SIG-M5 treated with dmso at 0.1 percent for 504 hours (cell line): ENCODE measurements at regions not wholly inside any gene's neighbourhood (a gene's known extent, or its start where the extent isn't known, plus 50 kb on each side); places are given as distances from the start of the nearest gene placed in this dataset.
A peak's percentile ranks its signal among the peaks of the same experiment; 100 is the strongest.

Experiments
- DNase-seq: peaks from one replicate; lab custom pipeline; 2025; ENCODE audit not compliant: unreplicated experiment; lab: John Stamatoyannopoulos, UW

DNA sequence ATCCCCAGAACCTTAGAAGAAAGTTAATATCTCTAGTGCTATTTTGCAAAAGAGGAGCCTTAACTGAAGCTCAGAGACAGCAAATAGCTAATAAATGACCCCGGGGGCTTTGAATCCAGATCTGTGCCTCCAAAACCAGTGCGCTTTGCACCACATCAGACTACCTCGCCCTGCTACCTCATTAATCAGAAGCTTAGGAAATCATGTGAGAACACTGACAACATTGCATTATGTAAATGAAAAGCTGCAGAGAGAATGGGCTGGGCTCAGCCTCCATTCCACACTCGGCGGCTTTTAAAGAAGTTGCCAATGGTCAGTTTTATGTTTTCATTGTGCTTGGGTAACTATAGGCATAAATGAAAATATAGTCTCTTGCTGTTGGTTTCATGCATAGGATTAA, 54.0 kb upstream of the STMND1 start:
- DNase-seq: no peak

DNA sequence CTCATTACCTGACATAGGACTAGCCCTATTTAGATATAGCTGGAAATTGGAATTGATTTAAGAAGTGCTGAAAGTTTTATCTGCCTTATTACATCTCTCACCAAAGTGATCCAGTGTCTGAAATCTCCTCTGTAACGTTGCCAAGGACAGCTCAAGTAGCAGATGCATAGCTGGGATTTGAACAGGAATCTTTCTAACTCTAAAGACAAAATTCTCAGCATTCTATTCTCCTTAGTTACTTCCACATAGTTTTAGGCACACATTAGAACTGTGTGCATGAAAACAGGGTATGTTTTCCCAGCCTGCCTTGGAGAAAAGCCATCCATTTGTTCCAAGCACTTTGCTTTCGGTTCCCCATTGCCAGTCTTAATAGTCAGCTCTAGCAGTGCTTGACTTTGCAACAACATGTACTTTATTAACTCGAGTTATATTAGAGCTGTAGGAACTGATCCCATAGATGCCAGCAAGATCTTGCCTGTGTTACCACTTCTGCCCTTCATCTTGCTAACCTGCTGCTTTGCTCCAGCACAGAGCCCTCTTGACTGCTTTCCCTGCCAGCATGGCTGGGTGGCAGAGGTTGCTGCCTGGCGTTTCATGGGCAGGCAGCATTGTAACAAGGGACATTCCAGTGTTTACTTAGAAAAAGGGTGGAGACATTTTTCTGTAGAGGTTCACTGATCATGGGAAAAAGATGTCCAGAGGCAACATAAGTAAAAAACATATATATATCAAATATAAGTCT, 56.1 kb upstream of the STMND1 start:
- no peak for DNase-seq

DNA sequence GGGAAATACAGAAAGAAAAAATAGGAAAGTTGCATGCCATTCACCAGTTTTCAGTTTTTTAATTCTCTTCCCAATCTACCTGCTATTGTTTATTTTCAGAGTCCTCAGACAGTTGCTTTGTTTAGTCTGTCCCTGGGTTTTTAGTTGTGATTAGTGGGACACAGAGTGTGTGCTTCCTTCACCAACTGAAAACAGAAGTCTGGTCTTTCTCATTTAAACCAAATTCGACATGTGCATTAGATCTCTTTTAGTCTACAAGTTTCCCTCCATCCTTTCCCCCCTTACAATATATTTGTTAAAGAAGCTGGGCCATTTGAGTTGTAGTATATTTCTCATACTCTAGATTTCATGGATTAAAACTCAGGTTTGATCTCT, 58.7 kb upstream of the STMND1 start:
- DNase-seq: no peak

DNA sequence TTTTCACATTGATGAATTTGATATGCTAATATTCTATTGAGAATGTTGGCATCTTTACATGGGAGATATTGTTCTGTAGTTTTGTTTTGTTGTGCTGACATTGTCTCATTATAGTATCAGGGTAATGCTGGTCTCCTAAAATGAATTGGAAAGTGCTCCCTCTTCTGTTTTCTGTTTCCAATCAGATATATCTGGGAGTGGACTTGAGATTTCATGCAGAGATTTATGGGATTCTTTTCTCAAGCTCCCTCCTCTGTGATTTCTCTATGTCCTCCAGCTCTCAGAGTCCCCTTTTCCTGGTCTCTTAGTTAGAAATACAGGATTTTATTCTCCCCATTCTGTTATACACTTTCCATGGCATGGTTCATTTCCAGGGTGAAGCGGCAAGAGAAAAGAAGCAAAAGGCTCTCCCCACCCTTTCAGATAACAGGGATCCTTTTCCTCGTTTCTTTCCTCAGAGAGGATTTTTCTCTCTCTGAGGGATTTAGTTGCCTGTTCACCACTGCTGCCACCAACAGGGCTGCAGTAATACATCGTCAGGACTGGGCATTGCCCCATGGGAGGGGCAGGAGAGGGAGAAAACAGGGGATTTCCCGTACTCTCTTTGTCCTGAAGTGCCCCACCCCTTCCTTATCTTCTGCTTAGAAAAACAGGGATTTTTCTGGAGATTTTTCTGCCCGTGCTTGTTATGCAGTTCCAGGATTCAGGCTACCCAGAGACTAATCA, 59.3 kb upstream of the STMND1 start:
- no peak for DNase-seq

DNA sequence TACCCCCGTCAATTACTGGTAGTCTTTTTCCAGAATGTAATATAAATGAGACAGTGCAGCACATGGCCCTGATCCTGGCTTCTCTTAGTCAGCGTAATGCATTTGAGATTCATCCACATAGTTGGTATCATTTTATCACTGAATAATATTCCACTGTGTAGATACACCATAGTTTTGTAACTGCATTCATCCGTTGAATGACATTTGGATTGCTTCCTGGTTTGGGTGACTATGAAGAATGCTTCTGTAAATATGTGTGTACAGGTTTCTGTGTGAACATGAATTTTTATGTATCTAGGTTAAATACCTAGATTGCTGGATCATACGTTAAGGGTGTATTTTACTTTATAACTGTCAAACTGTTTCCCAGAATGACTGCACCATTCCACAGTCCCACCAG, 62.6 kb upstream of the STMND1 start:
- no peak for DNase-seq

DNA sequence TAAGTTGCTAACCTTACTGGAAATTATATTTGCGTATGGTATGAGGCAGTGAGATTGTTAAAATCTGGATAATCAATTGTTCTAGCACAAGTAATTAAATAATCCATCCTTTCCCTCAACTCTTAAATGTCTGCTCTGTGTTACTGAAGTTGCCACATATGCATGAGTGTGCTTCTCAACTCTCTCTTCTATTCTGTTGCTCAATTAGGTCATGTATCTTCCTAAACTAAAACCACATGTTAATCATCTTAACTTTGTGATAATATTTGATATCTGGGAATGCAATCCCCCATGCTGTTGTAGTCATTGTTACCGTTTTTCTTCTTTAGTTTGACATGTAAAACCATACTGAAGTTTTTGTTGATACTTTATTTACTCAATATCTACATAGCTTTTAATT, 63.5 kb upstream of the STMND1 start:
- no peak for DNase-seq

DNA sequence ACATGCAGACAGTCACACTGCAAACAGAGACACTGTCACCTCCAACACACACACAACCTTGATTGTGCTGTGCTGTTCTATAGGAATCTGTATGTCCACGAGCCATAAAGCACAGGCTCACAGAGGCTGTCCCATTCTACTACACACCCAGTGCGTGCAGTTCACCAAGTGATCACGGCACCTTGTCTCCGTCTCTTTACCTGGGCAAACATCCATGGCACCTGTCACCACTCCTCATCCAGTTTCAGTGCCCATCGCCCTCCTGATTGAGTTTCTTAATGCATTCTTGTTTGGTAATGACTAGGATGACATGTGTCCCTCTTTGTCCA, 65.8 kb upstream of the STMND1 start:
- DNase-seq: no peak

DNA sequence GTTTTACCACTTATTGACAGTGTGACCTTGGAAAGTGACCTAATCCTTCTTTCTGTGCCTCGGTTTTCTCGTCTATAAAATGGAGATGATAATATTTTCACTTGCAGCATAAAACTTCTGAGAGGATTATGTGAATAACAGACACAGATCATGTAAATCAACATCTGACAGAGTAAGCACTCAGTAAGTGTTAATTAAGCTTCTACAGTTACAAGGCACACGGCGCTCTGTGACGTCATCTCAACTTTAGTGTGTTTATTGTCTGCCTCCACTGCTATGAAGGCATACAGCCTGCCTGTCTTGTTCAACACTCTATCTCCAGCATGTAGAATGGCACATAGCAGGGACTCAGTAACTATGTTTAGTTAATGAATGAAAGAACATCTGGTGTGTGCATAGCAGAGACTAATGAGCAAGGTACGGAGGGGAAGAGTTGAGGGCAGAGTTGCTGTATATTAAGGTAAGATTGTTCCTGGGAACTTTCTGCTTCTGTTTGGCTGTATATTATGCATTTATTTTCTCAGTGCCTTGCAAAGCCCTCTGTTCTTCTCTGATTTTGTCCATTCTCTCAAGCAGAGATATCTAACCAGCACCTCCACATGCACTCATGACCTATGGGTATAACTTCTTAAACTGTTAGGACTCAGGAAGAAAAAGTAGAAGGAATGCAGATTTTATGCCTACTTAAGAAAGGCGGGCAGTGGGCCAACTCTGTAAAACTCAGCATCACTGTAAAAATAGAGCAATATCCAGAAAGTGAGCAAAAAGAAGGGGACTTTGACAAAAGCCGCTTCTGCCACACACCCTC, 66.4 kb upstream of the STMND1 start:
- no peak for DNase-seq

DNA sequence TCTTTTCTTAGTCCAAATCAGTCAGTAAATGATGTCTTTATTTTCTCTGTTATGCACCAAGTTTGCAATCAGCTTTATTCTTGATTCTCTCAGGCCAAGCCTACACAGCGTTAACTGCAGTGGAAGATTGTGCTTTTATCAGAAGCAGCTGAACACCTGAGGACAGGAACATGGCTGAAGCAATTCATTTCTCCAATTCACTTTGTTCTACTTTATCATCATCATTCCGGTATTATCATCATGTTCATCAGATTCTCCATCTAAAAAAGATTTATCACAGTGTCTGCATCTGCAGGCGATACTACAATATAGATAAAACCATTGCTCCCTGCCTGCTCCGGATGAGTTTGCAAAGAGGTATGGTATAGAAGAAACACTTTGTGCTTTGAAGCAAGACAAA, 68.1 kb upstream of the STMND1 start:
- DNase-seq: no peak

DNA sequence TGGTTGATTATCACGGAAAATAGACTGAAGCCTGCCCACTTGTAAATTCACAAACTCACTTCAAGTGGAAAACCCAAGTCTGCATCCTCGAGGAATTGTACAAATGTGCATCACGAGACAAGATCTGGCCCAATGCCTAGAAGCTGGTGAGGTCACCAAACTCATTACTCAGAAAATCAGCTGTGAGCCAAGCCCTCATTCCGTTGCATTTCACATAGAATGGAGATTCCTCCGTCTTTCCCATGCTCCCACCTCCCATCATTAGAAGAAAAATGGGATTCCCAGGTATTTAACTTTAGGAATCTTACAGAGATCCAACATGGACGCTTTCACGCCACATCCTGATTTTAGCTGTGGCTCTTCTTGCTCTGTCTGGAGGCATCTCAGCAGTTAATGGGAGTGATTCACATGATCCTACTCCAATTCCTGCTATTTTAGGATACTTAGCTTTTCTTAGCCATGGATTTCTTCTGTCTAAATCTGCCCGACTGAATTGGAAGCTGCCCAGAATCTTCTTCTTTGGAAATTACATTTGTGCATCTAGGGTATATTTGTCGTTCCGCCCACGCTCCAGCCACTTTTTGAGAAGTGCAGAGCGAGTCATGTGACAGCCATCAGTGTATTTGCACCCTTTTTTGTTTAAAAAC, 68.7 kb upstream of the STMND1 start:
- DNase-seq: no peak

DNA sequence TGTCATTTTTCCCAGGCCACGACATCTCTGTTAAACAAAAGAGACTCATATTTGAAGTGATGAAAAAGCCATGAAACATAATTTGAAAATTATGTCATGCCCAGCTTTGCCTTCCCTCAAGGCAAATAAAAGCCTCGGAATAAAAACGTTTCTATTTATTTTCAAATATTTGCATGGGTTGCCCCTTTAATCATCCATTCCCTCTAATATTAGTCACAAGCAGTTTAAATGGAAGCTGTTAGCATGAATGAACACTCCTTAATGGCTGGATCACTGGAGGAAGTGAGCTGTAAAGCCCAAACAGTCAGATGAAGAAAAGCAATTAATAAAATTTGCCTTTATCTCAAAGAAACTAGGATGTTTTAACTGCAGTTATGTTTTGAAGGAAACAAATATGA, 69.3 kb upstream of the STMND1 start:
- no peak for DNase-seq

DNA sequence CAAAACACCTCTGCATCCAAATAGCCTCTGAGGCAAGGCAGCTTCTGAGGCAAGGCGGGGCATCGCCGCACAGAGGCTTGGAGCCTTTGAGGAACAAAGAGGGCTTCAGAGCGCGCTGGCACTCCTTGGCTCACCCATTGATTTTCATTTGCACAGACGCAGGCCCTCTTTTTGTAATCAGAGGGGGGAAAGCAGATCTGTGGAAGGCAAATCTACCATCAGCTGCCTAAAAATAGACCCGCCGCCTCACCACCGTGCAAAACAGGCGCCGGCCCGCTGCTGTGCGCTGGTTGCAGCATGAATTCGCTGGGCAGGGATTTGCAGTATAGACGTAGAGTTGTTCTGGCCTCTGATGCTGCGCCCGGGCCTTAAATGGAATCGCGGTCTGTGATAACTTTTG, 69.9 kb upstream of the STMND1 start:
- no peak for DNase-seq

DNA sequence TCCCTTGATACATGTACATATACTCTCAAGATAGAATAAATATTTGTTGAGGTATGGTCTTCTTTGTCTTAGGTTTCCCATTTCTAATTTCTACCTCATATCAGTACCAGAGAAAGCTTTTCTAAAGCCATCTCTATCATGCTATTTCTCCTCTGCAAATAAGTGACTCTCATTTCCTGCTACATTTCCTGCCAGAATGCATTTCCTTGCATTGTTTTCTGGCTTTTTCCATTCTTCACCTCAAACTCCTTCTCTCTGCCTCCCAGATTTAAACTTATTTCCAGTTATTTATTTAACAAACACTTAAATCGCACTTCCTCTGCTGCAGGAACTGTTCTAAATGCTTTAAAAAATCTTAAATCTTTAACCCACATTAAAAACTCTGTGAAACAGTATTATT, 74.4 kb upstream of the STMND1 start:
- no peak for DNase-seq

DNA sequence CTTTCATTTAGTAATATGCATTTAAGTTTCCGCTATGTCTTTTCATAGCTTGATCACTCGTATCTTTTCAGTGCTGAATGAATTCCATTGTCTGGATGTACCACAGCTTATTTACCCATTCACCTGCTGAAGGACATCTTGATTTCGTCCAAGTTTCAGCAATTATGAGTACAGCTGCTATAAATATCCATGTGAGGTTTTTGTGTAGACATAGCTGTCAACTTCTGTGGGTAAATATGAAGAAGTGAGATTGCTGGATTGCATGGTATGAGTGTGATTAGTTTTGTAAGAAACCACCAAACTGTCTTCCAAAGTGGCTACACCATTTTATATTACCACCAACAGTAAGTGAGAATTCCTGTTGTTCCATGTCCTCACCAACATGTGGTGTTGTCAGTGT, 79.2 kb upstream of the STMND1 start:
- DNase-seq: peak; percentile 13

DNA sequence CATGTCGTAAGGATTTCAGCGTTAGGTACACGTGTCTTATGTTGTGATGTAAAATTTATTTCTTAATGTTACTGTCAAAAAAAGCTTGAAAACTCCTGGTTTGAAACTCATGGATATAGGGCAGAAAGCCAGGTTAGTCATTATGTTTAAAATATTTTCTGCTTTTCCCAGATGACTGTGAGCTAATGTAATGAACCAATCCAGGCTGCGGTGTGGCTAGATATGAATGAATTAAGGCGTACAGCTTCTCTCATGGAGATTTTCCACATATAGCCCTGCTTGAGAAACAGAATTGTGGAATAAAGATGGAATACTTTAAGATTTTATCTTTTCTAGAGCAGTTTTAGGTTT, 80.3 kb upstream of the STMND1 start:
- DNase-seq: no peak

DNA sequence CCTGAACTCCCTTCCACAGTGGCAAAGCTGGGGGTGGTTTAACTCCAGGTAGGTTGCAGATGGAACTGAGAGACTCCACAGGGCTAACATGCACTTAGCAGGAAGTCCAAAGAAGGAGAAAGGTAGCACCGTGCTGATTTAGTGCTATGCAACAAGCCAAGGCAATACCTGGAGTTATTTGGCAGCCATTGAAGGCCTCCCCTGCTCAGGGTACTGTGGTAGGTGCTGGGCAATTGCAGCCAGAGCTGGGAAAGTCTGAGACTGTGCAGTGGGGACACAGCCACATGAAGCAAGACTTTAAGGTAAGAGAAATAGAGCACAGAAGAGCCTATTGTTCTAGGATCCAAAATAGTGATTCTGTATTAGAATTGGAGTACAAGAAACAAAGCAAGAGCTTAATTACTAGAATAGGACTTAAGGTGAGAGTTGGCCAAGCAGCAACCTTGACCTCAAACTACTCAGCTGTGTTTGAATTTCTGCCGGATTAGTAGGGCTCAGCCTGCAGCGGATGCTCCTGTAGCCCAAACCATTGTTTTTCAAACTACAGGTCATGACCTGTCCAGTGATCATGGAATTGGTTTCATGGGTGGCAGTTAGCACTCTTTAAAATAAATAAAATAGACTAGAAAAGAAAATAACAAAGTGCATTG, 80.8 kb upstream of the STMND1 start:
- no peak for DNase-seq

DNA sequence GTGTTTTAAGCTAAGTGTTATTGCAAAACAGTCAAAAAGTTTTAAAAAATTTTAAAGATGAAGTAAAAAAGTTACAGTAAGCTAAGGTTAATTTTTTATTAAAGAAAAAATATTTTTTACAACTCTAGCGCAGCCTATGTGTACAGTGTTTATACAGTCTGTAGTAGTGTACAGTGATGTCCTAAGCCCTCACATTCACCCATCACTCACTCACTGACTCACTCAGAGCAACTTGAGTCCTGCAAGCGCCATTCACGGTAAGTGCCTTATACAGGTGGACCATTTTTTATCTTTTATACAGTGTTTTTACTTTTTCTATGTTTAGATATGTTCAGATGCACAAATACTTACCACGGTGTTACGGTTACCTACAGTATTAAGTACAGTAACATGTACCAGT, 83.4 kb upstream of the STMND1 start:
- no peak for DNase-seq

DNA sequence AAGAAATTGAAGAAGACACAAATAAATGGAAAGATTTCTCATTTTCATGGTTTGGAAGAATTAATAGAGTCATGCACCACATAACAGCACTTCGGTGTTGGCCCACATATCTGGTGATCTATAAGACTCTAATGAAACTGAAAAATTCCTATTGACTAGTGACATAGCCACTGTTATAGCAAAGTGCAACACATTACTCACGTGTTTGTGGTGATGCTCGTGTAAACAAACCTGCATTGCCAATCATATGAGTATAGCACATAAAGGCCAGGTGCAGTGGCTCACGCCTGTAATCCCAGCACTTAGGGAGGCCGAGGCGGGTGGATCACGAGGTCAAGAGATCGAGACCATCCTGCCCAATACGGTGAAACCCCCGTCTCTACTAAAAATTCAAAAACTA, 84.4 kb upstream of the STMND1 start:
- no peak for DNase-seq

DNA sequence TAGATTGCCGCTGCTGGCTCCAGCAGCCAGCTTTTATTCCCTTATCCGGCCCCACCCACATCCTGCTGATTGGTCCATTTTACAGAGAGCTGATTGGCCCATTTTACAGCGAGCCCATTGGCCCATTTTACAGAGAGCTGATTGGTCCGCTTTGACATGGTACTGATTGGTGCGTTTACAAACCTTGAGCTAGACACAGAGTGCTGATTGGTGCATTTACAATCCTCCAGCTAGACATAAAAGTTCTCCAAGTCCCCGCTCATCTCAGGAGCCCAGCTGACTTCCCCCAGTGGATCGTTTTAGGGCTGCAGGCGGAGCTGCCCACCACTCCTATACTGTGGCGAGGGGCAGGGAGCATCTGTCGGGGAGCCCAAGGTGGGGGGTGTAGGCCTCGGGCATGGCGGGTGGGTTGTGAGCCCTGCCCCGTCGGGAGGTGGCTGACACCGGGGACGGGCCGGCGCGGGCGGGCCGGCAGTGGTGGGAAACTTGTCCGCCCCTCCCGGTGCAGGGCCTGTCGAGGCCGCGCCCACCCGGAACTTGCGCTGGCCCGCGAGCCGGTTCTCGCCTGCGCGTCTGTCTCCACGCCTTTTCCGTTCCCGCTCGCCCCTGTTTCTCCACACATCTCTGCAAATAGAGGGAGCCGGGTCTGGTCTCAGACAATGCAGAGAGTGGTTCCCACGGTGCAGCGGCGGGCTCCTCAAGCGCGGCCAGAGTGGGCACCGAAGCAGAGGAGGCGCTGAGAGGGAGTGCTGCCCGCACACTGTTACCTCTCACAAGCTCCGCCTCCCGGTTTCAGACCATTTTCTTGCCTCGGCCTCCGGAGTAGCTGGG, 86.1 kb upstream of the STMND1 start:
- no peak for DNase-seq

DNA sequence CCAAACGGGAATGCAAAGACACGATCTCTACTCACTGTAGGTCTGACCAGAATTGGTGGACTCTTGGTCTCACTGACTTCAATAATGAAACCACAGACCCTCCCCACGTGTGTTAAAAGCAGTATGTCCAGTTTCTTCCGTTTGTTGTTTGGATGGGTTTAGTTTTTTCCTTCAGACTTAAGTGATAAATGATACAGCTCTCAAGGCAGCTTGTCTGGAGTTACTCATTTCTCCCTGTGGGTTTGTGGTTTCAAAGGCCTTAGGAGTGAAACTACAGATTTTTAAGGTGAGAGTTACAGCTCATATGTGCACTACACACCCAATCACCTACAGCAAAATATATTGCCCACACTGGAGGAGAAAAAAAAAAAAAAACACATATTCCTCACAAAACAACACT, 86.7 kb upstream of the STMND1 start:
- no peak for DNase-seq

DNA sequence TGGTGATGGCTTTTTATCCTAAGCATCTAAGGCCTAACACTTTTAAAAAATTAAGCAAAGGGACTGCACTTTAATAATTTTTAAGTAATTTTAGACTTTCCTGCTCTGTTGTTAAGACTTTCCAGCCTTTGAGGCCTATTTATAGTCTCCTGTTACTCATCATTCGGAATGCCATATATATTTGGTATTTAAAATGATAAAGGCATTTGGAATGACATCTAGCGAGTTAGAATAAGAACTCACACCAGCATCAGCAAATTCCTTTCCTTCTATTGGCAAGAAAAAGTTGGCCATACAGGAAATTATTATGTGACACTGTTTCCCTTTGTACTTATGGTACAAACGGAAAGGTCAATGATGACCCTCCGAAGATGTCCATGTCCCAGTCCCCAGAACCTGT, 88.1 kb upstream of the STMND1 start:
- DNase-seq: no peak
